Mammary epithelial cell (primary cell): ENCODE measurements at regions not wholly inside any gene's neighbourhood (a gene's known extent, or its start where the extent isn't known, plus 50 kb on each side); places are given as distances from the start of the nearest gene placed in this dataset.

Experiments used
- EZH2 ChIP-seq: IDR thresholded peaks from 2 replicates; pipeline ENCODE4 v1.6.1; 2012; ENCODE audit warnings: low read length, inconsistent platforms, borderline replicate concordance
- TF ChIP-seq, protein P1 (sequence below), 2 donors: IDR thresholded peaks in 1 of 2; conservative IDR thresholded peaks in 1 of 2; 2 replicates each; pipeline ENCODE4 v1.5.1; 2011 to 2012; ENCODE audit warnings: inconsistent platforms in 2 of 2, low read length in 2 of 2, mild to moderate bottlenecking in 2 of 2, control low read depth in 1 of 2, low read depth in 1 of 2; ENCODE audit not compliant: insufficient read depth in 1 of 2; ENCODE audit errors: extremely low read depth in 1 of 2

GRCh38 chr4:122517345-122517744, 60.8 kb upstream of the IL2 start:
- TF ChIP-seq, protein P1, sequence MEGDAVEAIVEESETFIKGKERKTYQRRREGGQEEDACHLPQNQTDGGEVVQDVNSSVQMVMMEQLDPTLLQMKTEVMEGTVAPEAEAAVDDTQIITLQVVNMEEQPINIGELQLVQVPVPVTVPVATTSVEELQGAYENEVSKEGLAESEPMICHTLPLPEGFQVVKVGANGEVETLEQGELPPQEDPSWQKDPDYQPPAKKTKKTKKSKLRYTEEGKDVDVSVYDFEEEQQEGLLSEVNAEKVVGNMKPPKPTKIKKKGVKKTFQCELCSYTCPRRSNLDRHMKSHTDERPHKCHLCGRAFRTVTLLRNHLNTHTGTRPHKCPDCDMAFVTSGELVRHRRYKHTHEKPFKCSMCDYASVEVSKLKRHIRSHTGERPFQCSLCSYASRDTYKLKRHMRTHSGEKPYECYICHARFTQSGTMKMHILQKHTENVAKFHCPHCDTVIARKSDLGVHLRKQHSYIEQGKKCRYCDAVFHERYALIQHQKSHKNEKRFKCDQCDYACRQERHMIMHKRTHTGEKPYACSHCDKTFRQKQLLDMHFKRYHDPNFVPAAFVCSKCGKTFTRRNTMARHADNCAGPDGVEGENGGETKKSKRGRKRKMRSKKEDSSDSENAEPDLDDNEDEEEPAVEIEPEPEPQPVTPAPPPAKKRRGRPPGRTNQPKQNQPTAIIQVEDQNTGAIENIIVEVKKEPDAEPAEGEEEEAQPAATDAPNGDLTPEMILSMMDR (conservative IDR thresholded peaks at IDR 0.05 in 1 of 2, IDR thresholded peaks at IDR 0.05 in 1 of 2; ENCODE audit: extremely low read depth in 1 of 2, insufficient read depth in 1 of 2, low read depth in 1 of 2, low read length in 2 of 2) = no peak
- no peak for TF ChIP-seq EZH2
